HG03064 (cell line): ENCODE measurements at regions not wholly inside any gene's neighbourhood (a gene's known extent, or its start where the extent isn't known, plus 50 kb on each side); places are given as distances from the start of the nearest gene placed in this dataset.

ENCODE experiments used
- ATAC-seq: cut with Tn5 transposase; IDR thresholded peaks from one replicate; pipeline ENCODE4 v1.9.1; 2021; ENCODE audit warnings: low read depth; ENCODE audit not compliant: unreplicated experiment

GRCh38 chr9:78654324-78654723 is 357.4 kb downstream of the PSAT1 start:
- no peak for ATAC-seq

GRCh38 chr9:78663369-78663768 is 366.4 kb downstream of the PSAT1 start:
- ATAC-seq, result no peak

GRCh38 chr9:78664370-78664769 is 367.4 kb downstream of the PSAT1 start:
- no peak for ATAC-seq

- no peak for ATAC-seq
Measured at GRCh38 chr9:78666818-78667414, 370.0 kb downstream of the PSAT1 start.

- no peak for ATAC-seq
Measured at GRCh38 chr9:78668148-78668832, 371.4 kb downstream of the PSAT1 start.

- ATAC-seq, result no peak
Measured at GRCh38 chr9:78669591-78669990, 372.7 kb downstream of the PSAT1 start.

GRCh38 chr9:78671785-78672184 is 374.9 kb downstream of the PSAT1 start:
- no peak for ATAC-seq

- no peak for ATAC-seq
Measured at GRCh38 chr9:78674874-78675273, 377.9 kb downstream of the PSAT1 start.

GRCh38 chr9:78676009-78676408 is 379.1 kb downstream of the PSAT1 start:
- ATAC-seq, result no peak

GRCh38 chr9:78676623-78677022 is 379.7 kb downstream of the PSAT1 start:
- ATAC-seq, result no peak

- ATAC-seq, result no peak
Measured at GRCh38 chr9:78677326-78677725, 380.4 kb downstream of the PSAT1 start.

GRCh38 chr9:78678877-78679276 is 382.0 kb downstream of the PSAT1 start:
- no peak for ATAC-seq

GRCh38 chr9:78680196-78680595 is 383.3 kb downstream of the PSAT1 start:
- no peak for ATAC-seq

- ATAC-seq, result no peak
Measured at GRCh38 chr9:78682216-78682615, 385.3 kb downstream of the PSAT1 start.

GRCh38 chr9:78685471-78685870 is 388.5 kb downstream of the PSAT1 start:
- ATAC-seq, result no peak

GRCh38 chr9:78688796-78689195 is 391.9 kb downstream of the PSAT1 start:
- ATAC-seq, result no peak

GRCh38 chr9:78691542-78691941 is 394.6 kb downstream of the PSAT1 start:
- no peak for ATAC-seq

GRCh38 chr9:78692871-78693270 is 395.9 kb downstream of the PSAT1 start:
- ATAC-seq, result no peak

- no peak for ATAC-seq
Measured at GRCh38 chr9:78694974-78695373, 398.0 kb downstream of the PSAT1 start.

- ATAC-seq, result no peak
Measured at GRCh38 chr9:78695519-78695918, 398.6 kb downstream of the PSAT1 start.

GRCh38 chr9:78697618-78698017 is 400.7 kb downstream of the PSAT1 start:
- no peak for ATAC-seq

- no peak for ATAC-seq
Measured at GRCh38 chr9:78698371-78698770, 401.4 kb downstream of the PSAT1 start.
